DOHH2 (cell line): ENCODE measurements at regions not wholly inside any gene's neighbourhood (a gene's known extent, or its start where the extent isn't known, plus 50 kb on each side); places are given as distances from the start of the nearest gene placed in this dataset.

ENCODE experiments used
- H3F3A ChIP-seq: fragments of 200-600 bp; sonication (generic), shearing (Covaris generic); 2 replicates; pipeline ENCODE4 v1.6.0; 2016; ENCODE audit warnings: antibody characterized with exemption, mild to moderate bottlenecking; ENCODE audit not compliant: control insufficient read depth, insufficient read depth
- H3K27ac ChIP-seq: fragments of 200-600 bp; sonication (generic); 2 replicates; pipeline ENCODE4 v1.5.1; 2014; ENCODE audit warnings: low read depth, mild to moderate bottlenecking, low read length, moderate library complexity
- H3K27me3 ChIP-seq: fragments of 200-600 bp; sonication (generic); 2 replicates; pipeline ENCODE4 v1.6.1; 2014; ENCODE audit warnings: mild to moderate bottlenecking, low read length, mixed read lengths; ENCODE audit not compliant: control insufficient read depth
- H3K36me3 ChIP-seq: fragments of 200-600 bp; sonication (generic); 2 replicates; pipeline ENCODE4 v1.6.1; 2014; ENCODE audit warnings: mild to moderate bottlenecking, low read length, moderate library complexity, mixed read lengths; ENCODE audit not compliant: control insufficient read depth
- H3K4me1 ChIP-seq: fragments of 200-600 bp; sonication (generic); 2 replicates; pipeline ENCODE4 v1.6.1; 2014; ENCODE audit warnings: mild to moderate bottlenecking, low read length, mixed read lengths; ENCODE audit not compliant: control insufficient read depth
- H3K4me2 ChIP-seq: fragments of 200-600 bp; sonication (generic); 2 replicates; pipeline ENCODE4 v1.6.0; 2014; ENCODE audit warnings: mild to moderate bottlenecking, low read length, moderate library complexity
- H3K4me3 ChIP-seq: fragments of 200-600 bp; sonication (generic); 2 replicates; pipeline ENCODE4 v1.5.1; 2014; ENCODE audit warnings: mild to moderate bottlenecking, low read length, mixed read lengths
- H3K79me2 ChIP-seq: fragments of 200-600 bp; sonication (generic); 2 replicates; pipeline ENCODE4 v1.6.1; 2014; ENCODE audit warnings: mild to moderate bottlenecking, low read length, mixed read lengths; ENCODE audit not compliant: control insufficient read depth
- H3K9me2 ChIP-seq: fragments of 200-600 bp; sonication (generic); replicated peaks from 2 replicates; pipeline ENCODE4 v1.6.1; 2014; ENCODE audit warnings: mild to moderate bottlenecking, low read length, mixed read lengths; ENCODE audit not compliant: control insufficient read depth
- H3K9me3 ChIP-seq: fragments of 200-600 bp; sonication (generic); 2 replicates; pipeline ENCODE4 v1.6.1; 2014; ENCODE audit warnings: antibody characterized with exemption, low read length, mixed read lengths; ENCODE audit not compliant: control insufficient read depth, insufficient read depth
- H4K20me1 ChIP-seq: fragments of 200-600 bp; sonication (generic); 2 replicates; pipeline ENCODE4 v1.6.0; 2014; ENCODE audit warnings: low read depth, mild to moderate bottlenecking, antibody characterized with exemption, low read length, moderate library complexity; ENCODE audit not compliant: control insufficient read depth, insufficient read depth
- EZH2phosphoT487 ChIP-seq: fragments of 200-600 bp; sonication (generic); IDR thresholded peaks from 2 replicates; pipeline ENCODE4 v1.6.1; 2017; ENCODE audit warnings: borderline replicate concordance, mild to moderate bottlenecking, antibody characterized with exemption, low read length, moderate library complexity, mixed read lengths
- TF ChIP-seq, protein P1 (sequence below): fragments of 200-600 bp; sonication (generic); IDR thresholded peaks from one replicate; pipeline ENCODE4 v1.5.1; 2014; ENCODE audit warnings: antibody characterized with exemption, mild to moderate bottlenecking, low read depth, low read length; ENCODE audit not compliant: poor library complexity, severe bottlenecking

DNA sequence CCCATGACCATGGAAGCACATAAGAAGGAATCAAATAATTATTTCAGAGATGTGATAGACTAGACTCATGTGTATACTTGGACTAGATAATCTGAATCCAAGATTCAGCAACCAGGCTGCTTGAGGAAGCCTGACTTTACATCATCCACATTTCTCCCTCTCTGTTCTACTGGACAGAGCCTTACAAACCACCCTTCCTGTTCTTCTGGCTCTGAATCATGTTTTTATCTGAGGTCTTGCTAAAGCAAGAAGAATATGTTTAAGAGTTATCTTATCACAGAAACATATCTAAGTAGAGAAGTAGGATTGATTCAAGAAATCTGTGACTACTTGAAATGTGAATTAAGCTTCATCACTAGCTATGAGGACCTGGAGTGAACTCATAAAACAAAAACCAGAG lies 71.1 kb upstream of the SLC24A5 start:
- no peaks in the 10 kb centered on the region; the same call in 1 of the 2 replicates for H3K9me2 ChIP-seq
- no peaks in the 10 kb centered on the region for H3K9me3 ChIP-seq
- no peaks in the 10 kb centered on the region for H3F3A ChIP-seq
- TF ChIP-seq, protein P1, sequence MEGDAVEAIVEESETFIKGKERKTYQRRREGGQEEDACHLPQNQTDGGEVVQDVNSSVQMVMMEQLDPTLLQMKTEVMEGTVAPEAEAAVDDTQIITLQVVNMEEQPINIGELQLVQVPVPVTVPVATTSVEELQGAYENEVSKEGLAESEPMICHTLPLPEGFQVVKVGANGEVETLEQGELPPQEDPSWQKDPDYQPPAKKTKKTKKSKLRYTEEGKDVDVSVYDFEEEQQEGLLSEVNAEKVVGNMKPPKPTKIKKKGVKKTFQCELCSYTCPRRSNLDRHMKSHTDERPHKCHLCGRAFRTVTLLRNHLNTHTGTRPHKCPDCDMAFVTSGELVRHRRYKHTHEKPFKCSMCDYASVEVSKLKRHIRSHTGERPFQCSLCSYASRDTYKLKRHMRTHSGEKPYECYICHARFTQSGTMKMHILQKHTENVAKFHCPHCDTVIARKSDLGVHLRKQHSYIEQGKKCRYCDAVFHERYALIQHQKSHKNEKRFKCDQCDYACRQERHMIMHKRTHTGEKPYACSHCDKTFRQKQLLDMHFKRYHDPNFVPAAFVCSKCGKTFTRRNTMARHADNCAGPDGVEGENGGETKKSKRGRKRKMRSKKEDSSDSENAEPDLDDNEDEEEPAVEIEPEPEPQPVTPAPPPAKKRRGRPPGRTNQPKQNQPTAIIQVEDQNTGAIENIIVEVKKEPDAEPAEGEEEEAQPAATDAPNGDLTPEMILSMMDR = no peak
- TF ChIP-seq EZH2phosphoT487 = no peak
- H3K27ac ChIP-seq = no peak overlapping the region
- no peaks in the 10 kb centered on the region for H4K20me1 ChIP-seq
- H3K4me1 ChIP-seq = no peaks in the 10 kb centered on the region
- H3K36me3 ChIP-seq = no peaks in the 10 kb centered on the region
- no peak overlapping the region for H3K4me2 ChIP-seq
- no peak overlapping the region for H3K4me3 ChIP-seq
- H3K27me3 ChIP-seq = no peaks in the 10 kb centered on the region
- H3K79me2 ChIP-seq = no peaks in the 10 kb centered on the region

GRCh38 chr15:48052946-48053345 lies 67.8 kb upstream of the SLC24A5 start:
- Histone ChIP-seq H3K4me2 (no peak overlapping the region), H3K4me3 (no peak overlapping the region), H3K4me1 (no peaks in the 10 kb centered on the region), H3K36me3 (no peaks in the 10 kb centered on the region), H3K9me3 (no peaks in the 10 kb centered on the region), H3K9me2 (no peaks in the 10 kb centered on the region; the same call in 1 of the 2 replicates), H3K27me3 (no peaks in the 10 kb centered on the region), H4K20me1 (no peaks in the 10 kb centered on the region), H3K79me2 (no peaks in the 10 kb centered on the region), H3F3A (no peaks in the 10 kb centered on the region), H3K27ac (no peak overlapping the region)
- TF ChIP-seq, protein P1 = no peak
- TF ChIP-seq EZH2phosphoT487 = no peak

- Histone ChIP-seq H3K4me3 (no peak overlapping the region), H3K27me3 (no peaks in the 10 kb centered on the region), H3K27ac (no peak overlapping the region), H3K79me2 (no peaks in the 10 kb centered on the region), H3K36me3 (no peaks in the 10 kb centered on the region), H3F3A (no peaks in the 10 kb centered on the region), H4K20me1 (no peaks in the 10 kb centered on the region), H3K4me1 (no peaks in the 10 kb centered on the region), H3K9me3 (no peaks in the 10 kb centered on the region), H3K9me2 (no peaks in the 10 kb centered on the region), H3K4me2 (no peak overlapping the region)
- TF ChIP-seq, protein P1 = no peak
- no peak for TF ChIP-seq EZH2phosphoT487
Measured at GRCh38 chr15:48058371-48058770, 62.4 kb upstream of the SLC24A5 start.

DNA sequence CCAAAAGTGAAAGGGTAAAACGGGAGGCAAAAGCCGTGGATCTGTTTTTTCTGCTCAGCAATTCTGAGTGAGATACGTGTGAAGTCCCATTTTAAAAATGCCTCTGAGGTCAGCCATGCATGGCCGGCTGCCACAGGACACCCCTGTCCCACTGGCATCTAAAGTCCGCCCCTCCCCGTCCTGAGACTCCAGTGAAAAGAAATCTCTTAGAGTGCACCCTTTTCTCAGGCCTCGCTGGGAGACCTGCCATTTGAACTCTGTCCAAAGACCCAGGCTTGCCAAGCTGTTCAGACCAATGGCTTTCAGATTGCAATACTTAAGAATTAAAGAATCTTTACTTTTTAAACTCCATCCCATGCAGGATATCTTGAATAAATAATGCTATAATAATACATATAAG lies 61.0 kb upstream of the SLC24A5 start:
- no peak overlapping the region for H3K4me3 ChIP-seq
- H3K79me2 ChIP-seq = no peaks in the 10 kb centered on the region
- H3K27me3 ChIP-seq = no peaks in the 10 kb centered on the region
- H3K27ac ChIP-seq = no peak overlapping the region
- H3K36me3 ChIP-seq = no peaks in the 10 kb centered on the region
- no peaks in the 10 kb centered on the region for H3F3A ChIP-seq
- no peaks in the 10 kb centered on the region for H4K20me1 ChIP-seq
- no peaks in the 10 kb centered on the region for H3K4me1 ChIP-seq
- H3K4me2 ChIP-seq = no peak overlapping the region
- H3K9me2 ChIP-seq = no peaks in the 10 kb centered on the region
- H3K9me3 ChIP-seq = no peaks in the 10 kb centered on the region
- no peak for TF ChIP-seq EZH2phosphoT487
- TF ChIP-seq, protein P1 = no peak
